Naive thymus-derived CD8-positive, alpha-beta T cell (primary cell): ENCODE measurements at regions not wholly inside any gene's neighbourhood (a gene's known extent, or its start where the extent isn't known, plus 50 kb on each side); places are given as distances from the start of the nearest gene placed in this dataset.

Source experiments
- ATAC-seq, 2 donors: fragments of 150-1000 bp; cut with Tn5 transposase in 1 of 2; sonication (Bioruptor Pico), chemical (Tn5 transposase) in 1 of 2; 1 replicate in 1 of 2; 2 replicates in 1 of 2; pipeline ENCODE4 v1.10.0; 2021; ENCODE audit warnings: mild to moderate bottlenecking in 2 of 2, moderate library complexity in 2 of 2
- POLR2A ChIA-PET: fragments of 350-600 bp; sonication (Branson Sonifier 250); formaldehyde crosslinking; loops from one replicate; lab custom pipeline; 2021; ENCODE audit warnings: antibody characterized with exemption; lab: Charles Lee
- DNase-seq, 10 donors: peaks; one replicate each; pipeline versions ENCODE4 v3.0.0 to v3.0.0-alpha.2; 2020 to 2022
- H3K27ac Mint-ChIP-seq, 10 donors: one replicate each; pipeline ENCODE4 v1.8.0; 2020 to 2022; ENCODE audit warnings: mild to moderate bottlenecking in 10 of 10, mixed read lengths in 10 of 10, moderate library complexity in 4 of 10, inconsistent platforms in 1 of 10
- H3K27me3 Mint-ChIP-seq, 5 donors: one replicate each; pipeline ENCODE4 v1.8.0; 2021 to 2022; ENCODE audit warnings: mixed read lengths in 5 of 5
- H3K36me3 Mint-ChIP-seq, 3 donors: one replicate each; pipeline ENCODE4 v1.8.0; 2020 to 2022; ENCODE audit warnings: mixed read lengths in 3 of 3, mild to moderate bottlenecking in 2 of 3, inconsistent platforms in 1 of 3
- H3K4me1 Mint-ChIP-seq, 4 donors: one replicate each; pipeline ENCODE4 v1.8.0; 2021 to 2022; ENCODE audit warnings: mixed read lengths in 4 of 4
- H3K4me3 Mint-ChIP-seq, 10 donors: one replicate each; pipeline ENCODE4 v1.8.0; 2020 to 2022; ENCODE audit warnings: mild to moderate bottlenecking in 10 of 10, mixed read lengths in 10 of 10, moderate library complexity in 6 of 10, inconsistent platforms in 1 of 10
- H3K9me3 Mint-ChIP-seq, 9 donors: one replicate each; pipeline ENCODE4 v1.8.0; 2020 to 2022; ENCODE audit warnings: mixed read lengths in 9 of 9, mild to moderate bottlenecking in 3 of 9, inconsistent platforms in 1 of 9, moderate library complexity in 1 of 9

DNA sequence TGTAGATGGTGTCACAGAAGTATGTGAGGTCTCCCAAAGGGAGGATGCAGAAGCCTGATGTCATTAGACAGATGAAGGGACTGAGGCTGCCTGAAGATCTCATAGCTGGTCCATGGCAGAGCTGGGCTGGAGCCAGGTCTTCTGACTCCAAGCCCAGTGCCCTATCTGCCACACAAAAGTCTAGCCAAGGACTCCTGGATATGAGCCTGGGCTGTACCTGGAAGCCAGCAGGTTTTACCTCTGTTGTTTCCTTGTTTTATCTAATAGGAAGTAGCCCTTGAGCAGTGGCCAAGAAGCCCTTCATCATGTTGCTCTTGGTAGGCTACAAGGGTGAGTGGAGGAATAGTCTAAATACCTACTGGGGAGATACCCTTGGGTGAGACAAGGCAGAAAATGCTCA lies 74.4 kb upstream of the SLC44A3 start:
- POLR2A ChIA-PET: no interaction called here
- H3K36me3 Mint-ChIP-seq: peaks cover 0 to 11% (median 0%) of the 10 kb centered on the region in 3 donors
- H3K27ac Mint-ChIP-seq: no peak overlapping the region
- no peak for DNase-seq
- H3K4me1 Mint-ChIP-seq: peaks cover 0 to 2% (median under 1%) of the 10 kb centered on the region in 4 donors
- peaks cover 0 to 20% (median 6%) of the 10 kb centered on the region in 5 donors for H3K27me3 Mint-ChIP-seq
- no peak for ATAC-seq
- peaks cover 0 to 14% (median 4%) of the 10 kb centered on the region in 9 donors for H3K9me3 Mint-ChIP-seq
- no peak overlapping the region for H3K4me3 Mint-ChIP-seq

DNA sequence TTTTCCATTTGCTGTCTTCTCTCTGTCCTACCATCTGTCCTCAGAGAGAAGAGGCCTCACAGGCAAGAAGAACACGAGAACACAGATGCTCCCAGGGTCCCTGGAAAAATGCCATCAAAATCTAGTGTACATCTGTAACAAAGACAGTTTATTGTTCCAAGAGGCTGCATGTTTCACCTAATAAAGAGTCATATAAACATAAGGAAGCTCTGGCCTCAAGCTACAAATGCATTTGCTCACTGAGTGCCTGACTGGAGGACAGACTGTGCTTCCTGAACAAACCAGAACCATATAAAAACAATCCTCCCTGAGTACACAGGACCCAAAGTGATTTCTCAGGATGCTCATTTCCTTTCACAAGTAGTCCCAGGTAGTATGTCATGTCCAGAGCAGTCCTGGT lies 76.3 kb upstream of the SLC44A3 start:
- POLR2A ChIA-PET: no interaction called here
- Mint-ChIP-seq H3K27ac (no peak overlapping the region), H3K4me1 (peaks cover 0 to 2% (median under 1%) of the 10 kb centered on the region in 4 donors), H3K27me3 (peaks cover 0 to 26% (median 8%) of the 10 kb centered on the region in 5 donors), H3K36me3 (peaks cover 0 to 7% (median 0%) of the 10 kb centered on the region in 3 donors), H3K4me3 (no peak overlapping the region), H3K9me3 (peaks cover 0 to 4% (median 0%) of the 10 kb centered on the region in 9 donors)
- DNase-seq (no peak), ATAC-seq (no peak)

DNA sequence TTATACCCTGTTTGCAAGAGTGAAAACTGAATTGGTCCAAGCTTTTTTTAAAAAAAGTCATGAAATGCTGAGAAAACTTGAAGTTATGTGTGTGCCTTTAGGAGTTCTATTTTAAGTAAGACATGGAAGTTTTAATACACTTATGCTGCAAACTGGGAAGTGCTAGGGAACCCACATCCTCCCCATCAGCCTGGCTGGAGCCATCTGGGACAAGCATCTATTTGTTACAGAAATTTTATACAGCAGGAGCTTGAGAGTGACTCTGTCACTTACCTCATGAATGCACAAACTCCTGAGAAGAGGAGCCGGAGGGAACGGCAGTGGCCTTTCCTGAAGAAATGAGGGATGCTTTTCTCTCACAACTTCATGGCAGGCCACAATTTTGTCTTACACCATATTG lies 78.2 kb upstream of the SLC44A3 start:
- no peak overlapping the region for H3K27ac Mint-ChIP-seq
- peaks cover 0 to 6% (median under 1%) of the 10 kb centered on the region in 4 donors for H3K4me1 Mint-ChIP-seq
- H3K36me3 Mint-ChIP-seq: no peaks in the 10 kb centered on the region
- no peak for DNase-seq
- H3K9me3 Mint-ChIP-seq: no peaks in the 10 kb centered on the region
- POLR2A ChIA-PET: no interaction called here
- ATAC-seq: no peak
- peaks cover 3 to 33% (median 12%) of the 10 kb centered on the region in 5 donors for H3K27me3 Mint-ChIP-seq
- no peak overlapping the region for H3K4me3 Mint-ChIP-seq

DNA sequence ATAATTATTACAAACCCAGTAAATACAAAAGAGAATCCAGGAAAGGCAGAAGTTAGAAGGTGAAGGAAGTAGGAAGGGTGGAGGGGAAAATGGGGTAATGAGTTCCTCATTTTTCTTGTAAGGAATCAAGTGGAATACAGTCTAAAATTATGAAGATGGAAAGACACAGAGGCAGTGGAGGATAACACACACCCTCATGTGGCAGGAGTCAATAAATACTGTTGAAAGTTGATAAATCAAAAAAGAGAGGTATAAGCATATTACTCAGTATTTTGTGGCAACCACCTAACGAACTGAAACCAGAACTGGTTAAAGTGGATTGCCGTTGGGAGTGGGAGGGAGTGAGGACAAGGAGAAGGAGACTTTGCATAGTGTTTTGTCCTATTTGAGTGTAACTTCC lies 78.6 kb upstream of the SLC44A3 start:
- H3K27ac Mint-ChIP-seq: no peak overlapping the region
- H3K9me3 Mint-ChIP-seq: no peaks in the 10 kb centered on the region
- H3K27me3 Mint-ChIP-seq: peaks cover 3 to 36% (median 14%) of the 10 kb centered on the region in 5 donors
- POLR2A ChIA-PET: no interaction called here
- no peak for ATAC-seq
- no peak overlapping the region for H3K4me3 Mint-ChIP-seq
- DNase-seq: no peak
- peaks cover 0 to 6% (median under 1%) of the 10 kb centered on the region in 4 donors for H3K4me1 Mint-ChIP-seq
- H3K36me3 Mint-ChIP-seq: no peaks in the 10 kb centered on the region

DNA sequence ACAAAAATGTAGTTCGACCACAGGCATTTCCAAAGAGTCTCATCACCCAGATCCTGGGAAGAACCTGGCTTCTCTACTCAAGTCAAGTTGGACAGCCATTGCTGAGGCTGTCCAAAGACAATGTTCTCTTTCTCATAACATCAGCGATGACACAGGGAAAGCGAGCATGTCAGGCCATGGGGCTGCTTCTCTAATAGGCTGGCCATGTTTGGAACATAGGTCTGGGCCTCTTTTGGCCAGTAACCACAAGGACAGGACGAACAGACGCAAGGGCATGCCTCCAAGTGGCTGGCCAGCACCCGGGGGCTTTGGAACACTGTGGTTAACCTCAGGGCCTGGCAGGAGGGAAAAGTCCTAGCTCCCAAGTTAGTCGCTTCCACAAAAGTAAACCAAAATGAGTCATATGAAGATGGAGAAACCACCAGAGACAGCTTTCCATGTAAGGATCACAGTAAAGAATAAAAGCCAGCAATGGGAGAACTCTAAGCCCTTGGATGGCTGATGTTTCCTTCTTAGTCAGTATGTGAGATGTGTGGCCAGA lies 80.6 kb upstream of the SLC44A3 start:
- DNase-seq (no peak), ATAC-seq (no peak)
- no peak overlapping the region for H3K4me3 Mint-ChIP-seq
- no peaks in the 10 kb centered on the region for H3K36me3 Mint-ChIP-seq
- POLR2A ChIA-PET: no interaction called here
- no peaks in the 10 kb centered on the region for H3K9me3 Mint-ChIP-seq
- no peak overlapping the region for H3K27ac Mint-ChIP-seq
- peaks cover 3 to 25% (median 14%) of the 10 kb centered on the region in 5 donors for H3K27me3 Mint-ChIP-seq
- H3K4me1 Mint-ChIP-seq: peaks cover 0 to 6% (median 0%) of the 10 kb centered on the region in 4 donors

DNA sequence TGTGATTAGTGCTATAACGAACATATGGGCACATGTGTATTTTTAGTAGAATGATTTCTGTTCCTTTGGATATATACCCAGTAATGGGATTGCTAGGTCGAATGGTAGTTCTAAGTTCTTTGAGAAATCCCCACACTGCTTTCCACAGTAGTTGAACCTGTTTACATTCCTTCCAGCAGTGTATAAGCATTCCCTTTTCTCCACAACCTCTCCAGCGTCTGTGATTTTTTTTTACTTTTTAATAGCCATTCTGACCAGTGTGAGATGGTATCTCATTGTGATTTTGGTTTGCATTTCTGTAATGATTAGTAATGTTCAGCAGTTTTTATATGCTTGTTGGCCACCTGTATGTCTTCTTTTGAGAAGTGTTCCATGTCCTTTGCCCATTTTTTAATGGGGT lies 81.8 kb upstream of the SLC44A3 start:
- Mint-ChIP-seq H3K4me3 (no peak overlapping the region), H3K27me3 (peaks cover 3 to 20% (median 14%) of the 10 kb centered on the region in 5 donors), H3K4me1 (peaks cover 0 to 6% (median 0%) of the 10 kb centered on the region in 4 donors), H3K36me3 (no peaks in the 10 kb centered on the region), H3K27ac (no peak overlapping the region), H3K9me3 (no peaks in the 10 kb centered on the region)
- ATAC-seq (no peak), DNase-seq (no peak)
- POLR2A ChIA-PET: no interaction called here

DNA sequence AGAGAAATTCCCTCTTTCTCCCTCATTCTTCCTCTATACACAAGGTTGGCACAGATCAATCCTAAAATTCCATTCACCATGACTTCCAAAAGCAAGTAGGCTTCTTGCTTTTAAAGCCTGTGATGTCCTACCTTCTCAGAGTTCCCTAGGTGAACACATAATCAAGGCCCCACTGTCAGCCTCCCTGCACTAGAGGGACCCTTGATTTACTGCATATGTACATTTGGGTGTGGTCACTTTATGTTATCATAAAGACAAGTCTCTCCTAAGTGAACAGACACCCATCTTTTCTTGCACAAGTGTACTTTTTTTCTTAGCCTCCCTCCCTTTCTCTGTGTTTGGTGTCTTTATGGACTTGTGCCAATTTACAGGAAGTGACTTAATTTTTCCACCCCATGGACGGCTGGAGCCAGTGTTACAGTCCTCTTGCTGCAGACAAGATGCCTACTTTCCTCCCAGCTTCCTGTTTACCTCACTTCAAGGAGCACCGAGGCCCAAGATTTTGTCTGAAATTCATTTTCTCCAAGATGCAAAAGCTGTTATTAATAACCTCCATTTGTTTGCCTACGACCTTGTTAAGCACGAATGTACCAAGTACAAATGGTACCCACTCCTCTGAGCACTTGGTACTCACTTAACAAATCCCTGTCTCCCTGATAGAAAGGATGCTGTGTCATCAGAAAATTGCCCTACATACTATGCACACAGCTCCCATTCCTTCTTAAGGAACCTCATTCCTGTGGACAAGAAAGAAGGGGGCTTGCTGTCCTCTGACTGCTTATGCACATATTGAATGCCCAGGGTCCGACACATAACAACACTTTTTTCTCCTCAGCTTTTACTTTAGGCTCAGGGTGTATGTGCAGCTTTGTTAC lies 82.8 kb upstream of the SLC44A3 start:
- Mint-ChIP-seq H3K9me3 (no peaks in the 10 kb centered on the region), H3K27me3 (peaks cover 3 to 23% (median 14%) of the 10 kb centered on the region in 5 donors), H3K27ac (no peak overlapping the region), H3K36me3 (no peaks in the 10 kb centered on the region), H3K4me3 (no peak overlapping the region), H3K4me1 (peaks cover 0 to 6% (median 0%) of the 10 kb centered on the region in 4 donors)
- DNase-seq (no peak), ATAC-seq (no peak)
- POLR2A ChIA-PET: no interaction called here

DNA sequence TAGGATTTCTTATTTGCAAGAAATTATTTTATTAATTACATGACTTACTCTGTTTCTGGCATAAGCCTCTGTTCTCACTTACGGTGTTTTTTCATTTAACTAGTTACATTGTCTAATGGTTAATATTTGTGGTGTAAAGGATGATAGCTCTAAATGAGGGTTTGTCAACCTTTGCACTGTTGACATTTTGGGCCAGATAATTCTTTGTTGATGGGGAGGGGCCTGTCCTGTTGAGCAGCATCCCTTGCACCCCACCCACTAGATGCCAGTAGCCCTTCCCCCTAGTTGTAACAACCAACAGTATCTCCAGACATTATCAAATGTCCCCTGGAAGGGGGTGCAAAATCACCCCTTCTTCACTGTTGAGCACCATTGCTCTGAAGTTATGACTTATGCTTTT lies 83.6 kb upstream of the SLC44A3 start:
- H3K27ac Mint-ChIP-seq: no peak overlapping the region
- no peaks in the 10 kb centered on the region for H3K9me3 Mint-ChIP-seq
- ATAC-seq (no peak), DNase-seq (no peak)
- peaks cover 0 to 4% (median 0%) of the 10 kb centered on the region in 4 donors for H3K4me1 Mint-ChIP-seq
- no peaks in the 10 kb centered on the region for H3K36me3 Mint-ChIP-seq
- H3K27me3 Mint-ChIP-seq: peaks cover 3 to 31% (median 14%) of the 10 kb centered on the region in 5 donors
- POLR2A ChIA-PET: no interaction called here
- no peak overlapping the region for H3K4me3 Mint-ChIP-seq

DNA sequence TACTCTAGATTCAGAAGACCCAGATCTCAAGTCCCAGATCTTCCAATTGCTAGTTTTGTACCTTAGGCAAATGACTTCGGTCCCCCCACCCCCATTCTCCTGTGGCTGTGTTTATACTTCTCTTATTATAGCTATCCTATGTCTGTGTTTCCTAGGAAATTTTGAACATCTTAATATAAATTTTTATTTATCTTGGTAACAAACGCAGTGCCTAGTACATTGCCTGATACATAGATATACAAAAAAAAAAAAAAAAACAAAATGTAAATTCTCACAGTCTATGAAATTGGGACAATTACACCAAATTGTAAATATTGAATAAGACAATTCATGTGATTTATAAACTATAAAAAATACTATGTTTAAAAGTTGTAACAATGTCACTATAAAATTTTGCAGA lies 84.1 kb upstream of the SLC44A3 start:
- Mint-ChIP-seq H3K27ac (no peak overlapping the region), H3K27me3 (peaks cover 3 to 36% (median 14%) of the 10 kb centered on the region in 5 donors), H3K36me3 (no peaks in the 10 kb centered on the region), H3K4me1 (peaks cover 0 to 4% (median 0%) of the 10 kb centered on the region in 4 donors), H3K9me3 (no peaks in the 10 kb centered on the region), H3K4me3 (no peak overlapping the region)
- ATAC-seq: no peak
- no peak for DNase-seq
- POLR2A ChIA-PET: no interaction called here

DNA sequence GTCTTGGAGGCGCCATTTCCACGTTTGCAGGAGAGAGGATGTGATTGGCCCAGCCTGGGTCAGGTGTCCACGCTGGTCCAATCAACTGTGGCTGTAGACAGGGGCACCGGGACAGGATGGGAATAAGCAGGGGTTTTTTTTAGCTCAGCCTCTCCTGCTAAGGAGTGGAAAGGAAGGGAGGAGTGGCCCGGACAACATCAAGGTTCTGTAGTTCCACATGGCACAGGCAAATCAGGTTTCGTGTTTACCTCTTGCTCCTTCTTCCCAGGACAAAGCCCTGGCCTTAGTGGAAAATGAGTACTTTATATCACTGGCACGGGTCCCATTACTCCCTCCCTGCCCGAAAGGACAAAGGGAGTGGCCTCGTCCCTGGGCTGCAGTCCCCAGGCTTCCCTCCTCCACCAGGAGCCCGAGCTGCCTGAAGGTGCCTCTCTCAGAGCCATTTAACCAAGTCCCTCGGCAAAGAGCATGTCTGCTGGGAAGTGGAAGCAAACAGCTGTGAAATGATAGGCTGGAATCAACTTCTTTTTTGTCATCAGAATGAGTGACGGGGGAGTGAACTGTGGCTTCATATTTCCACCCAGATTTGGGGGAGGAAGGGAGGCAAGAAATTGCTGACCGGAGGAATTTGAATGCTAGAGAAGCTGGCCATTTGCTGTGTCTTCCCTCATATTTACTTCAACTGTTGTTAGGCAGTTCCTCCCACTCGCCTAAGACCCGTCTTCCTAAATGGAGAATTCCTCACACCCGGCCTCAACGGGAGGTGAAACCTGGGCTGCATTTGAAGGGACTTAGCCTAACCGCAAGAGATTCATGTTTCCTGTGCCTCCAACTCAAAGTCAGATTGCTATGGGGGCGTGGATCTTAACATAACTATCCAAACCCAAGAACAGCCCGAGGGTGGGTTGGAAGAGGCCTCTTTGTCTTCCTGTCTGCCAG lies 84.9 kb upstream of the SLC44A3 start:
- POLR2A ChIA-PET: no interaction called here
- ATAC-seq: no peak
- no peak overlapping the region for H3K27ac Mint-ChIP-seq

DNA sequence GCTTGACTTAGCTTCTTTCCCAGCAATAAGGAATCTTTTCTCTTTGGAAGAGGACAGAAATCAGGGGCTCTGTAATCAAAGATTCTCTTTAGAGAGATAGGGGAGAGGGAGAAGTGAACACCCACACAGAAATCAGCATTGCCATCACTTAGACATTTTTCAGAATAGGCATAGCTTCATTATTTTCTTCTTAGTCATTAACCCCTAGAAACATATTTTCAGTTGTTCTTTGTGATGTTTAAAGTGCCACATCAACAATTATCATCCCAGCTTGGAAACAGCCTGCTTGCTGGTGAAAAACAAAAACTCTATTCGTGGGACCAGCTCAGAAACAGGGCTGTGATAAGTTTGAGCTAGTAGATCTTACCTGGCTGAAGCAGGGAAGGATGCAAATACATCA lies 88.3 kb upstream of the SLC44A3 start:
- Mint-ChIP-seq H3K27me3 (peaks cover 3 to 22% (median 10%) of the 10 kb centered on the region in 5 donors), H3K4me1 (no peaks in the 10 kb centered on the region), H3K36me3 (no peaks in the 10 kb centered on the region), H3K9me3 (peaks cover 0 to 2% (median 0%) of the 10 kb centered on the region in 9 donors), H3K4me3 (no peak overlapping the region), H3K27ac (no peak overlapping the region)
- ATAC-seq: no peak
- POLR2A ChIA-PET: no interaction called here
- no peak for DNase-seq

More for the DNA sequence above, 84.9 kb upstream of the SLC44A3 start:
- DNase-seq: no peak
- H3K9me3 Mint-ChIP-seq: no peaks in the 10 kb centered on the region
- peaks cover 6 to 38% (median 14%) of the 10 kb centered on the region in 5 donors for H3K27me3 Mint-ChIP-seq
- H3K4me3 Mint-ChIP-seq: no peak overlapping the region
- H3K36me3 Mint-ChIP-seq: no peaks in the 10 kb centered on the region
- peaks cover 0 to 4% (median 0%) of the 10 kb centered on the region in 4 donors for H3K4me1 Mint-ChIP-seq

DNA sequence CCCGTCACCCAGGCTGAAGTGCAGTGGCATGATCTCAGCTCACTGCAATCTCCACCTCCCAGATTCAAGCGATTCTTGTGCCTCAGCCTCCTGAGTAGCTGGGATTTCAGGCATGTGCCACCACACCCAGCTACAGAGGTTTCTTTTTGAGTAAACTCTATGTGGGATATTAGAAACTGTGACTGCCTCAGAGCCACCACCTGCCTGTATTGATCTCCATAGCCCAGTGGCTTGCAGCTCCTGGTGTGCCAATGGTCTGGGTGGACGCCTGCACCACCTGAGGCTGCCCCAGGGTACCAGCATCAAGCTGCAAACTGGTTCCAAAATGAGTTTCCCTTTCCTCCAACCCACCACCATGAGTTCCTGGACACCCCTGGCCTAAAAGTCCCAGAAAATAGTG lies 89.7 kb upstream of the SLC44A3 start:
- Mint-ChIP-seq H3K27me3 (peaks cover 2 to 19% (median 10%) of the 10 kb centered on the region in 5 donors), H3K4me1 (no peaks in the 10 kb centered on the region), H3K36me3 (no peaks in the 10 kb centered on the region), H3K4me3 (no peak overlapping the region), H3K9me3 (peaks cover 0 to 2% (median 0%) of the 10 kb centered on the region in 9 donors), H3K27ac (peak overlapping the region in 1 of 10 donors; percentile 6)
- DNase-seq (no peak), ATAC-seq (no peak)
- POLR2A ChIA-PET: no interaction called here
